ENCODE measurements at regions not wholly inside any gene's neighbourhood (a gene's known extent, or its start where the extent isn't known, plus 50 kb on each side); places are given as distances from the start of the nearest gene placed in this dataset.

- TF ChIP-seq EZH2phosphoT487 (IDR thresholded peaks at IDR 0.05; ENCODE audit: unreplicated experiment) (no peak), EZH2 (IDR thresholded peaks at IDR 0.05; ENCODE audit: low read depth, unreplicated experiment) (no peak)
Measured at GRCh38 chr18:41436772-41437171, 518.3 kb upstream of the PIK3C3 start.

Measured in GM23338 (cell line).